Fibroblast of lung (primary cell): ENCODE measurements at regions not wholly inside any gene's neighbourhood (a gene's known extent, or its start where the extent isn't known, plus 50 kb on each side); places are given as distances from the start of the nearest gene placed in this dataset.

Experiments used
- CTCF ChIP-seq, 2 donors: IDR thresholded peaks in 1 of 2; conservative IDR thresholded peaks in 1 of 2; 1 replicate in 1 of 2; 2 replicates in 1 of 2; pipeline ENCODE4 v1.5.1; 2011 to 2012; ENCODE audit warnings: low read length in 2 of 2, control low read depth in 1 of 2, inconsistent platforms in 1 of 2, low read depth in 1 of 2, mild to moderate bottlenecking in 1 of 2
- EZH2 ChIP-seq: IDR thresholded peaks from 2 replicates; pipeline ENCODE4 v1.5.1; 2012; ENCODE audit warnings: low read length, control low read depth, mild to moderate bottlenecking; ENCODE audit errors: missing control alignments

- TF ChIP-seq CTCF (conservative IDR thresholded peaks at IDR 0.05 in 1 of 2, IDR thresholded peaks at IDR 0.05 in 1 of 2; ENCODE audit: low read depth in 1 of 2, low read length in 2 of 2) (no peak), EZH2 (no peak)
These were observed 103.9 kb upstream of the KLHL13 start for GRCh38 chrX:118220509-118220908.
